HG03139 (cell line): ENCODE measurements at regions not wholly inside any gene's neighbourhood (a gene's known extent, or its start where the extent isn't known, plus 50 kb on each side); places are given as distances from the start of the nearest gene placed in this dataset.
"Not testable (repeated sequence)": the region's sequence is repeated elsewhere in the genome, so short reads cannot be mapped to it uniquely, and the experiment has no call there.

Source experiments
- ATAC-seq: cut with Tn5 transposase; IDR thresholded peaks from one replicate; pipeline ENCODE4 v1.9.1; 2021; ENCODE audit not compliant: unreplicated experiment

- no peak for ATAC-seq
These were observed 276.3 kb upstream of the MCTP2 start for GRCh38 chr15:93954985-93955571.

GRCh38 chr15:93948726-93949125, 282.6 kb upstream of the MCTP2 start:
- no peak for ATAC-seq

GRCh38 chr15:93943586-93943985, 287.8 kb upstream of the MCTP2 start:
- no peak for ATAC-seq

- ATAC-seq, result no peak
These were observed 289.1 kb upstream of the MCTP2 start for GRCh38 chr15:93942269-93942694.

- no peak for ATAC-seq
These were observed 289.7 kb upstream of the MCTP2 start for GRCh38 chr15:93941697-93942096.

GRCh38 chr15:93940226-93940625, 291.1 kb upstream of the MCTP2 start:
- no peak for ATAC-seq

GRCh38 chr15:93932164-93932776, 299.1 kb upstream of the MCTP2 start:
- ATAC-seq, result peak; percentile 74

- ATAC-seq, result no peak
These were observed 301.8 kb upstream of the MCTP2 start for GRCh38 chr15:93929375-93930094.

- no peak for ATAC-seq
These were observed 311.2 kb upstream of the MCTP2 start for GRCh38 chr15:93920204-93920603.

GRCh38 chr15:93918801-93919200, 312.6 kb upstream of the MCTP2 start:
- ATAC-seq, result not testable (repeated sequence)

- no peak for ATAC-seq
These were observed 314.2 kb upstream of the MCTP2 start for GRCh38 chr15:93917181-93917580.

GRCh38 chr15:93913871-93914270, 317.5 kb upstream of the MCTP2 start:
- no peak for ATAC-seq

- ATAC-seq, result no peak
These were observed 318.1 kb upstream of the MCTP2 start for GRCh38 chr15:93913310-93913709.

- ATAC-seq, result no peak
These were observed 330.6 kb upstream of the MCTP2 start for GRCh38 chr15:93900476-93901400.

GRCh38 chr15:93899817-93900216, 331.5 kb upstream of the MCTP2 start:
- ATAC-seq, result no peak

GRCh38 chr15:93897377-93897776, 334.0 kb upstream of the MCTP2 start:
- ATAC-seq, result no peak

GRCh38 chr15:93895976-93896770, 335.2 kb upstream of the MCTP2 start:
- ATAC-seq, result no peak

GRCh38 chr15:93894438-93895036, 336.8 kb upstream of the MCTP2 start:
- no peak for ATAC-seq

- no peak for ATAC-seq
These were observed 344.2 kb upstream of the MCTP2 start for GRCh38 chr15:93887151-93887550.

- no peak for ATAC-seq
These were observed 348.6 kb upstream of the MCTP2 start for GRCh38 chr15:93882779-93883178.
